ENCODE measurements at regions not wholly inside any gene's neighbourhood (a gene's known extent, or its start where the extent isn't known, plus 50 kb on each side); places are given as distances from the start of the nearest gene placed in this dataset.

GRCh38 chr7:68805159-68805558 is 793.1 kb upstream of the AUTS2 start:
- TF ChIP-seq CTCF (IDR thresholded peaks at IDR 0.05) = no peak

GRCh38 chr7:68807666-68808065 is 790.6 kb upstream of the AUTS2 start:
- TF ChIP-seq CTCF (IDR thresholded peaks at IDR 0.05) = no peak

DNA sequence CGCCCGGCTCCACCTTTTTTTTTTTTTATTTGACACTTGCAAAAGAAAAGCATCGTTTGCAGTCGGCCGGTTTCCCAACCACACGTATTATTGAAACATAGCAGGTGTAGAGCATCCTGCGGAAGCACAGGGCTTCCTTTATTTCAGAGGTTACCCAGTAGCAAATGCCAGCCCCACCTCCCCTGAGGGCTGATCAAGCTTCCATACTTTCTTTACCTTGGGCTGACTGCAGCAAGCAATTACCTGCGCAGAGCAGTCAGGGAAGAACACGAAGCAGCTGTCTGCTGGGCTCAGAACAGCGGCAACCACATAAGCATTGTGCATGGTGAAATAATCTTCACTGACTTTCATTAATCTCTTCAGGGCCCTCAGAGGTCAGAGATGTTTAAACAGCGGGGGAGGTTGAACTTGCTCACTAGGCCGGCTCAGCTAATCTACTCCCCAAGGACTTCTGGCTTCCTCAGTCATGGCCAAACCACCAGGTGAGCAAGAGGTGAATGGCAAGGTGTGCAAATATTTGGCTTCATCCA is 784.7 kb upstream of the AUTS2 start:
- no peak for TF ChIP-seq CTCF (IDR thresholded peaks at IDR 0.05)

DNA sequence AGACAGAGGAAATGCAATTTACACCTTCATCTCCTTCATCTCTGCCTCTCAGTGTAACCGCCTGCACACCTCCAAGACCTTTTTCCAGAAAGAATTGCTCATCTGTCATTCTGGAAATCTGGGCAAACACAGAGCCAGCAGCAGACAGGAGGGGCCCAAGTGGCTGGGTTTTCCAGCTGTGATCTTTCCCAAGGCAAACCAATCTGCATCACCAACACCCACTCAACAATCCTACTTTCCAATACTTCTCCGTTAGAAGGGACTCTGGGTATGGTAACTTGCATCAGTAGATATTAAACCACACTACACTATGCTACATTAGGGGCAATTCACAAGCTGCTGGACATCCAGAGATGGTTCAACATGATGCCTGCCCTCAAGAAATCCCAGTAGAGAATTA is 781.8 kb upstream of the AUTS2 start:
- no peak for TF ChIP-seq CTCF (IDR thresholded peaks at IDR 0.05)

DNA sequence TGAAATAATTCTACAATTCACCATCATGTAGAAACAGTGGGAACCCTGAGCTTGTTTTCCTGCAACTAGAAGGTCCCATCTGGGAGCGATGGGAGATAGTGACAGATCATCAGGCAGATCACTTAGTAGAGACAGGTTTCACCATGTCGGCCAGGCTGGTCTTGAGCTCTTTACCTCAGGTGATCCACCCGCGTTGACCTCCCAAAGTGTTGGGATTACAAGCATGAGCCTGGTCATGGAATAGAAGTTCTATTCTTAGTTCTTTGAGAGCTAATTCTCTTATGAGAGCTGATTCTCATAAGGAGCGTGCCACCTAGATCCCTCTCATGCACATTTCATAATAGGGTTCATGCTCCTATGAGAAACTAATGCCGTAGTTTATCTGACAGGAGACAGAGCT is 778.0 kb upstream of the AUTS2 start:
- no peak for TF ChIP-seq CTCF (IDR thresholded peaks at IDR 0.05)

DNA sequence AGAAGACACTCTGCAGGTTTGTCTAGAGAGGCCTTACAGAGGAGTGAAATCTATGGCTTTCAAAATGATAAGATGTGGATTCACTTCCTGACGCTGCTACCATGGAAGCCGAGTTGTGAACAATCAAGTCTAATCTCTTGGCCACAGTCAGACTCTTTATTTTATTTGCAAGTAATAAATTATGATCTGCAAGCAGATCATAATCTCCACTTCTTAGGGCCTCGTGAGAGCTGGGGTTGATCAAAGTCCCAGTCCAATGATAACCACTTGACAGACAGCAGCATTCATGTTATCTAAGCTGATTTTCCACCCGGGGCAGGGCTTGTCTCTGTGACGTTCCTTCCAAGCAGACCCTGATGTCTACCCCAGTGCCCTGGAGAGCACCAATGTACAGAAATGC is 776.4 kb upstream of the AUTS2 start:
- TF ChIP-seq CTCF (IDR thresholded peaks at IDR 0.05) = no peak

GRCh38 chr7:68823996-68824780 is 774.1 kb upstream of the AUTS2 start:
- TF ChIP-seq CTCF (IDR thresholded peaks at IDR 0.05) = no peak
